ENCODE measurements at regions not wholly inside any gene's neighbourhood (a gene's known extent, or its start where the extent isn't known, plus 50 kb on each side); places are given as distances from the start of the nearest gene placed in this dataset.

- TF ChIP-seq CTCF (conservative IDR thresholded peaks at IDR 0.05), result no peak
- no peak for TF ChIP-seq ZFX (IDR thresholded peaks at IDR 0.05)
Observed at GRCh38 chr13:40442826-40443225, 223.6 kb downstream of the FOXO1 start.

Data from C4-2B (cell line).